CD4-positive, alpha-beta T cell (primary cell): ENCODE measurements at regions not wholly inside any gene's neighbourhood (a gene's known extent, or its start where the extent isn't known, plus 50 kb on each side); places are given as distances from the start of the nearest gene placed in this dataset.

ENCODE experiments used
- ATAC-seq: fragments of 200-7000 bp; cut with Tn5 transposase; one replicate; pipeline ENCODE4 v1.10.0; 2022; ENCODE audit warnings: mild to moderate bottlenecking; ENCODE audit not compliant: poor library complexity
- CTCF ChIA-PET: fragments of 350-600 bp; sonication (Branson Sonifier 250); formaldehyde crosslinking; loops from one replicate; lab custom pipeline; 2021; ENCODE audit warnings: antibody characterized with exemption, inconsistent platforms; lab: Charles Lee
- POLR2A ChIA-PET: fragments of 350-600 bp; sonication (Branson Sonifier 250); formaldehyde crosslinking; loops from one replicate; lab custom pipeline; 2021; ENCODE audit warnings: antibody characterized with exemption, inconsistent platforms; lab: Charles Lee
- DNase-seq, 14 experiments: peaks; one replicate each; pipeline ENCODE4 v3.0.0-alpha.2; 2013 to 2020; ENCODE audit warnings: mixed read lengths in 2 of 14
- H3K27ac ChIP-seq, 2 donors: one replicate each; pipeline versions ENCODE4 v1.5.1 to v1.7.0; 2013; ENCODE audit warnings: low read length in 2 of 2, low read depth in 1 of 2, mild to moderate bottlenecking in 1 of 2
- H3K27me3 ChIP-seq, 2 experiments: 1 replicate in 1 of 2; 2 replicates in 1 of 2; pipeline versions ENCODE4 v1.6.1 to v1.7.0; 2013; ENCODE audit warnings: low read length in 2 of 2, control low read depth in 1 of 2, mild to moderate bottlenecking in 1 of 2, moderate library complexity in 1 of 2; ENCODE audit not compliant: insufficient read depth in 2 of 2, control insufficient read depth in 1 of 2
- H3K36me3 ChIP-seq: one replicate; pipeline ENCODE4 v1.6.1; 2013; ENCODE audit warnings: low read length, control low read depth; ENCODE audit not compliant: insufficient read depth
- H3K4me1 ChIP-seq: one replicate; pipeline ENCODE4 v1.6.1; 2013; ENCODE audit warnings: low read length, control low read depth; ENCODE audit not compliant: insufficient read depth
- H3K4me3 ChIP-seq: one replicate; pipeline ENCODE4 v1.5.1; 2013; ENCODE audit warnings: mild to moderate bottlenecking, low read length, moderate library complexity
- H3K9me3 ChIP-seq, 2 experiments: 1 replicate in 1 of 2; 2 replicates in 1 of 2; pipeline versions ENCODE4 v1.6.1 to v1.7.0; 2013; ENCODE audit warnings: low read length in 2 of 2, mild to moderate bottlenecking in 2 of 2, control low read depth in 1 of 2, moderate library complexity in 1 of 2; ENCODE audit not compliant: control insufficient read depth in 1 of 2, insufficient read depth in 1 of 2
- H3K27ac Mint-ChIP-seq: one replicate; pipeline ENCODE4 v1.8.0; 2020; ENCODE audit warnings: mixed read lengths
- H3K27me3 Mint-ChIP-seq: one replicate; pipeline ENCODE4 v1.8.0; 2021; ENCODE audit warnings: mixed read lengths
- H3K36me3 Mint-ChIP-seq: one replicate; pipeline ENCODE4 v1.8.0; 2021; ENCODE audit warnings: low read depth, mixed read lengths
- H3K4me1 Mint-ChIP-seq: one replicate; pipeline ENCODE4 v1.8.0; 2021; ENCODE audit warnings: low read depth, mixed read lengths
- H3K4me3 Mint-ChIP-seq: one replicate; pipeline ENCODE4 v1.8.0; 2020; ENCODE audit warnings: mild to moderate bottlenecking, mixed read lengths
- H3K9me3 Mint-ChIP-seq: one replicate; pipeline ENCODE4 v1.8.0; 2020; ENCODE audit warnings: mixed read lengths
- CTCF ChIP-seq: fragments of 200-600 bp; IDR thresholded peaks from one replicate; pipeline ENCODE4 v1.8.0; 2022; ENCODE audit warnings: antibody characterized with exemption, mild to moderate bottlenecking
- intact Hi-C, 2 experiments: fragments of 100-400 bp; cut with DNase I in 1 of 2; cut with micrococcal nuclease in 1 of 2; formaldehyde crosslinking; loops; one replicate each; pipeline versions ENCODE4 v1.15.1 to v1.9.0; 2023 to 2025; cut with DNase I, micrococcal nuclease

- no peak overlapping the region for H3K4me3 Mint-ChIP-seq
- ChIA-PET POLR2A (interaction anchor here (0.8 kb wide), 1 partner anchor 11 kb away, joined by 5 read pairs; no protein-coding TSS in a partner anchor), CTCF (no interaction called here)
- H3K27ac Mint-ChIP-seq: no peak overlapping the region
- no peaks in the 10 kb centered on the region for H3K9me3 Mint-ChIP-seq
- Histone ChIP-seq H3K4me1 (peaks cover 4% of the 10 kb centered on the region), H3K27ac (no peak overlapping the region), H3K36me3 (no peaks in the 10 kb centered on the region), H3K9me3 (peaks cover 0 to 6% of the 10 kb centered on the region in 2 experiments), H3K4me3 (no peak overlapping the region), H3K27me3 (no peaks in the 10 kb centered on the region)
- H3K27me3 Mint-ChIP-seq: no peaks in the 10 kb centered on the region
- peaks cover 16% of the 10 kb centered on the region for H3K4me1 Mint-ChIP-seq
- intact Hi-C loops: no loop called here
- DNase-seq (no peak), ATAC-seq (no peak)
- H3K36me3 Mint-ChIP-seq: no peaks in the 10 kb centered on the region
- TF ChIP-seq CTCF: no peak
These were observed 152.3 kb upstream of the RAB4A start for GRCh38 chr1:229118477-229119061.

DNA sequence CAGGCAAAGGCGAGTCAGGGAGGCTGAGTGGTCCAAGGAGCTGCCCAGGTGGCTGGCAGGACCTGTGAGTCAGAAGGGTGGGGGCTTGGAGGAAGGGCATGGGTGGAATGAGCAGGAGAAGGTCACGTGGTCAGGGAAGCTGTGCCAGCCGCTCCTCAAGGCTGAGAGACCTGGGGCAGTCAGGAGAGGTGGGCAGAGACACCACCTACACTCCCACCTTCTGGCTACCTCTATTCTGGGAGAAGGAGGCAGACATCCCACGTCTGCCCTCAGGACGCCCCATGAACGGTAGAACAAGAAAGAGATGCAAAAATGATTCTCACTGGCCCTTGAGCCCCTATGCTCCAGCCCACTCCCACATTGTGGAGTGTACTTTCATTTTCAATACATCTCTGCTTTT lies 151.8 kb upstream of the RAB4A start:
- no peak for ATAC-seq
- POLR2A ChIA-PET: no interaction called here
- H3K4me3 Mint-ChIP-seq: no peak overlapping the region
- no peaks in the 10 kb centered on the region for H3K27me3 Mint-ChIP-seq
- H3K27ac Mint-ChIP-seq: no peak overlapping the region
- CTCF ChIA-PET: no interaction called here
- no peaks in the 10 kb centered on the region for H3K36me3 Mint-ChIP-seq
- peaks cover 0 to 6% of the 10 kb centered on the region in 2 experiments for H3K9me3 ChIP-seq
- no peak for DNase-seq
- H3K4me3 ChIP-seq: no peak overlapping the region
- H3K9me3 Mint-ChIP-seq: no peaks in the 10 kb centered on the region
- H3K36me3 ChIP-seq: no peaks in the 10 kb centered on the region
- H3K27ac ChIP-seq: no peak overlapping the region
- H3K4me1 Mint-ChIP-seq: peaks cover 12% of the 10 kb centered on the region
- intact Hi-C loops: no loop called here
- H3K27me3 ChIP-seq: no peaks in the 10 kb centered on the region
- H3K4me1 ChIP-seq: peaks cover 4% of the 10 kb centered on the region
- TF ChIP-seq CTCF: no peak

DNA sequence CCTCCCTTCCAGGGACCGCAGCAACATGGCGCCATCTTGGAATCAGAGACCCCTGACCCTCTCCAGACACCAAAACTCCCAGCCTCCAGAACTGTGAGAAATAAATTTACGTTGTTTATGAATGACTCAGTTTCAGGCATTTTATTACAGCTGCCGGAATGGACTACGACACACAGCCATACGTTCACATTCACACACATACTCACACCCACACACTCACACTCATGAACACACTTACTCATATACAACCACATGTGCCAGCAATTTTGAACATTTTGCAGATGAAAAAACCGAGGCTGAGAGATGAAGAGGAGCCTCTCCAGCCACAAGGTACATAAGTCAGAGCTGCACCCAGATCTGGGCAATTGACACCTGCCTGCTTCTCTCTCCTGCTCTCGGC lies 151.0 kb upstream of the RAB4A start:
- Histone ChIP-seq H3K9me3 (peaks cover 0 to 6% of the 10 kb centered on the region in 2 experiments), H3K27ac (no peak overlapping the region), H3K4me3 (no peak overlapping the region), H3K27me3 (no peaks in the 10 kb centered on the region), H3K4me1 (no peaks in the 10 kb centered on the region), H3K36me3 (no peaks in the 10 kb centered on the region)
- Mint-ChIP-seq H3K27ac (no peak overlapping the region), H3K36me3 (no peaks in the 10 kb centered on the region), H3K27me3 (no peaks in the 10 kb centered on the region), H3K4me3 (no peak overlapping the region), H3K9me3 (no peaks in the 10 kb centered on the region), H3K4me1 (peaks cover 5% of the 10 kb centered on the region)
- ChIA-PET CTCF (no interaction called here), POLR2A (no interaction called here)
- DNase-seq (no peak), ATAC-seq (no peak)
- intact Hi-C loops: no loop called here
- no peak for TF ChIP-seq CTCF
